PC-3 (cell line): ENCODE measurements at regions not wholly inside any gene's neighbourhood (a gene's known extent, or its start where the extent isn't known, plus 50 kb on each side); places are given as distances from the start of the nearest gene placed in this dataset.

Source experiments
- ATAC-seq: fragments of 200-7000 bp; cut with Tn5 transposase; 2 replicates; pipeline ENCODE4 v1.9.1; 2020; ENCODE audit warnings: mild to moderate bottlenecking, moderate library complexity
- BruUV-seq: library from RNA; stranded (reverse); fragments of 400-500 nt; replicated peaks from 2 replicates; lab custom pipeline; 2021; lab: Mats Ljungman, UMichigan
- CTCF ChIA-PET: fragments of 300-600 bp; sonication (Branson Sonifier 250); formaldehyde crosslinking; loops from one replicate; lab custom pipeline; 2022; ENCODE audit warnings: antibody characterized with exemption; lab: Charles Lee
- POLR2A ChIA-PET: fragments of 300-600 bp; sonication (Branson Sonifier 250); formaldehyde crosslinking; loops from one replicate; lab custom pipeline; 2022; ENCODE audit warnings: antibody characterized with exemption; ENCODE audit not compliant: unreplicated experiment; lab: Charles Lee
- DNase-seq: peaks from one replicate; pipeline ENCODE4 v3.0.0-alpha.2; 2015
- H2AFZ ChIP-seq: fragments of 300-600 bp; sonication (generic); 2 replicates; pipeline ENCODE4 v1.6.0; 2016; ENCODE audit warnings: antibody characterized with exemption, low read length
- H3F3A ChIP-seq: fragments of 300-600 bp; sonication (generic); one replicate; pipeline ENCODE4 v1.6.0; 2017; ENCODE audit warnings: antibody characterized with exemption, low read length, control low read depth, mild to moderate bottlenecking; ENCODE audit not compliant: unreplicated experiment
- H3K27ac ChIP-seq: fragments of 300-600 bp; sonication (generic); 2 replicates; pipeline ENCODE4 v1.5.1; 2016; ENCODE audit warnings: mild to moderate bottlenecking, low read length
- H3K27me3 ChIP-seq: fragments of 300-600 bp; sonication (generic); 2 replicates; pipeline ENCODE4 v1.6.1; 2016; ENCODE audit warnings: low read length, mixed read lengths
- H3K36me3 ChIP-seq: fragments of 300-600 bp; sonication (generic); 2 replicates; pipeline ENCODE4 v1.6.1; 2016; ENCODE audit warnings: low read depth, mixed run types, low read length, mixed read lengths
- H3K4me1 ChIP-seq: fragments of 300-600 bp; sonication (generic); 2 replicates; pipeline ENCODE4 v1.5.1; 2016; ENCODE audit warnings: low read length; ENCODE audit not compliant: insufficient read depth
- H3K4me2 ChIP-seq: fragments of 300-600 bp; sonication (generic); 2 replicates; pipeline ENCODE4 v1.6.0; 2016; ENCODE audit warnings: low read length
- H3K4me3 ChIP-seq: fragments of 300-600 bp; sonication (generic); 2 replicates; pipeline ENCODE4 v1.5.1; 2016; ENCODE audit warnings: mild to moderate bottlenecking, low read length, mixed read lengths
- H3K79me2 ChIP-seq: fragments of 300-600 bp; sonication (generic); 2 replicates; pipeline ENCODE4 v1.6.1; 2017; ENCODE audit warnings: low read length, mixed read lengths
- H3K9ac ChIP-seq: fragments of 300-600 bp; sonication (generic); 2 replicates; pipeline ENCODE4 v1.6.0; 2016; ENCODE audit warnings: mild to moderate bottlenecking, low read length
- H3K9me2 ChIP-seq: fragments of 300-600 bp; sonication (generic); replicated peaks from 2 replicates; pipeline ENCODE4 v1.6.1; 2016; ENCODE audit warnings: mixed run types, low read length, mixed read lengths
- H3K9me3 ChIP-seq: fragments of 300-600 bp; sonication (generic); 2 replicates; pipeline ENCODE4 v1.6.1; 2016; ENCODE audit warnings: low read length, mixed read lengths
- H4K20me1 ChIP-seq: fragments of 300-600 bp; sonication (generic); 2 replicates; pipeline ENCODE4 v1.6.1; 2016; ENCODE audit warnings: low read length, mixed read lengths
- CTCF ChIP-seq: fragments of 300-600 bp; sonication (generic); conservative IDR thresholded peaks from 2 replicates; pipeline ENCODE4 v1.5.1; 2017; ENCODE audit warnings: antibody characterized with exemption, low read depth, mild to moderate bottlenecking, low read length
- EZH2 ChIP-seq: fragments of 300-600 bp; sonication (generic); IDR thresholded peaks from one replicate; pipeline ENCODE4 v1.6.1; 2017; ENCODE audit warnings: antibody characterized with exemption, mild to moderate bottlenecking, low read length; ENCODE audit not compliant: unreplicated experiment
- EZH2phosphoT487 ChIP-seq: fragments of 300-600 bp; sonication (generic); IDR thresholded peaks from 2 replicates; pipeline ENCODE4 v1.6.1; 2018; ENCODE audit warnings: mild to moderate bottlenecking, antibody characterized with exemption, low read length, borderline replicate concordance
- intact Hi-C: fragments of 100-400 bp; cut with micrococcal nuclease; formaldehyde crosslinking; loops from 2 replicates; pipeline ENCODE4 v1.9.0; 2023

- H3K4me3 ChIP-seq = no peak overlapping the region
- BruUV-seq = no TSS peak
- TF ChIP-seq EZH2phosphoT487 = no peak
- no peak for TF ChIP-seq CTCF
- TF ChIP-seq EZH2 = no peak
- CTCF ChIA-PET = no interaction called here
- POLR2A ChIA-PET = no interaction called here
- no peaks in the 10 kb centered on the region for H3K27me3 ChIP-seq
- no peak overlapping the region for H3K4me2 ChIP-seq
- ATAC-seq = no peak
- no peak for DNase-seq
- no peaks in the 10 kb centered on the region for H3K79me2 ChIP-seq
- H4K20me1 ChIP-seq = no peaks in the 10 kb centered on the region
- no peaks in the 10 kb centered on the region for H3K36me3 ChIP-seq
- no peaks in the 10 kb centered on the region for H3K9me2 ChIP-seq
- no peak overlapping the region for H3K27ac ChIP-seq
- H3K9me3 ChIP-seq = no peaks in the 10 kb centered on the region
- no peaks in the 10 kb centered on the region for H3F3A ChIP-seq
- no peaks in the 10 kb centered on the region for H3K4me1 ChIP-seq
- H2AFZ ChIP-seq = no peak overlapping the region
- intact Hi-C loops = no loop called here
- no peak overlapping the region for H3K9ac ChIP-seq
Measured at GRCh38 chr6:14626556-14626955, 509.0 kb downstream of the CD83 start.

- Histone ChIP-seq H2AFZ (no peak overlapping the region), H3F3A (no peaks in the 10 kb centered on the region), H3K27ac (no peak overlapping the region), H3K27me3 (no peaks in the 10 kb centered on the region), H3K9me3 (no peaks in the 10 kb centered on the region), H3K4me2 (no peak overlapping the region), H3K4me1 (peaks cover under 1% of the 10 kb centered on the region; the same call in 1 of the 2 replicates), H3K79me2 (no peaks in the 10 kb centered on the region), H3K36me3 (no peaks in the 10 kb centered on the region), H4K20me1 (no peaks in the 10 kb centered on the region), H3K9me2 (no peaks in the 10 kb centered on the region), H3K9ac (no peak overlapping the region), H3K4me3 (no peak overlapping the region)
- ChIA-PET POLR2A (no interaction called here), CTCF (no interaction called here)
- intact Hi-C loops = no loop called here
- TF ChIP-seq EZH2 (no peak), CTCF (no peak)
- ATAC-seq (no peak), DNase-seq (no peak)
- no TSS peak for BruUV-seq
Measured at GRCh38 chr6:14630016-14630415, 512.4 kb downstream of the CD83 start.

GRCh38 chr6:14633479-14633878 lies 515.9 kb downstream of the CD83 start:
- Histone ChIP-seq H3K4me1 (peaks cover 6% of the 10 kb centered on the region), H3K27me3 (no peaks in the 10 kb centered on the region), H3F3A (no peaks in the 10 kb centered on the region), H3K9me2 (no peaks in the 10 kb centered on the region), H3K36me3 (no peaks in the 10 kb centered on the region), H4K20me1 (no peaks in the 10 kb centered on the region), H3K79me2 (no peaks in the 10 kb centered on the region), H3K9me3 (no peaks in the 10 kb centered on the region), H3K4me2 (no peak overlapping the region), H3K27ac (no peak overlapping the region), H3K9ac (no peak overlapping the region), H3K4me3 (no peak overlapping the region), H2AFZ (no peak overlapping the region)
- DNase-seq = no peak
- no peak for ATAC-seq
- intact Hi-C loops = no loop called here
- no TSS peak for BruUV-seq
- CTCF ChIA-PET = no interaction called here
- POLR2A ChIA-PET = no interaction called here
- TF ChIP-seq EZH2phosphoT487 (no peak), CTCF (no peak), EZH2 (no peak)
